ENCODE measurements at regions not wholly inside any gene's neighbourhood (a gene's known extent, or its start where the extent isn't known, plus 50 kb on each side); places are given as distances from the start of the nearest gene placed in this dataset.

DNA sequence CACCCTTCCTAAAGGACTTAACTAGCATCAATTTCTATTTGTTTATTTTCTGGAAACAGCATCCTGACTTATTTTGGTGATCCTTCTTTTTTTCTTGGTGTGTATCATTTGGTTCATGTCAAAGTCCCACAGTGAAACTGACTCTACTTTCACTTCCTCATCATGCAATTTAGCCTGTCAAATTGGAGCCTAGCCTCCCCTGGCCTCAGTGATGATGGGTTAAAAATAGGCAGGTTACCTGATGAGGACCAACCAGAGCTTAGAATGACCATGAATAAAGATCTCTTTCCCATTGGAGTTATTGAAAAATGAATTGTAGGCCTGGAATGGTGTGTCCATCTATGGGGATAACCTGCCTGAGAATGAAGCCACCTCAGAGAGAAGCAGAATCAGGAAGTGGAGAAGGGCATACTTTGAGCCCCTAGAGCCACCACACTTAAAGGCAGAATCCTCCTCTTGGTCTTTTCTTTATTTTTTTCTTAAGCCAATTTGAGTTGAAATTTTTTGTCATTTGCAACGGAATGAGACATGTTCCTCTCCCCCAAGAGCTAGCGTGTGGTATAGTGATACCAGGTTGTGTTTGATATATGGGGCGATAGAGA, 105.6 kb downstream of the BTBD3 start:
- DNase-seq = no peak

DNA sequence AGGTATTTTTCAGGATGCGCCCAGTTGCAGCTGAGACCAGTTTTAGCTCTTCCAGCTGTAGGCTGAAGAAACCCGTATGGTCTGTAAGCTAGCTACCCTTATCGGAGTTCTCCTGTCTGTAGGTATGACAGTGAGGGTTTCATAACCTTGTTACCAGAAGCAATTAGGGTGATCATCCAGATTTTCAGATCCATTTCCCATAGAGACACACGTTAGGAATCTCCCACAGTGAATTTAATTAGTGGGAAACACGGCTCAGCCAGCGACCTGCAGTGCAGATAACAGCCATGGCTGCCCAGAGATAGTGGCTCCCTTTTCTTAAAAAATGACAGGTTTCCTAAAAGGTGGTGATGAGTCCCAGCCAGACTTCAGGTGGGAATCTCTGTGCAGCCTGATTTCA, 111.1 kb downstream of the BTBD3 start:
- no peak for DNase-seq

DNA sequence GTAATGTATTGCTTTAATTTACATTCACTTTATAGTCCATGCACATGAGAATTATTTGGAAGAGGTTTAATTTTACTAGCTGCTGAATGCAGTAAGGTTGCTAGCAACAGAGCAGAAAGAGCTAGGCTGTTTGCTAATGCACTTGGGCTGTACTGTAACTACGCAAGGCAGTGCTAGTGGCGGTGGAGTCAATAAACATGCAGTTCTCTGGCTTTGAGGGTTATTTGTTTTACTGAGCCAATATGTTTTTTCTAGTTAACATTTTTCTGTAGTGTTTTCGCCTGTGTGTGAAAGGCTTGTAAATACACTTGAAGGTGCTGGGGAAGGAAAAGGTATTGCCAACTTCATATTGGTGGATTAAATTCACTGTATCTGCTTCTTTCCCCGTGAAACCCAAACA, 112.8 kb downstream of the BTBD3 start:
- no peak for DNase-seq

DNA sequence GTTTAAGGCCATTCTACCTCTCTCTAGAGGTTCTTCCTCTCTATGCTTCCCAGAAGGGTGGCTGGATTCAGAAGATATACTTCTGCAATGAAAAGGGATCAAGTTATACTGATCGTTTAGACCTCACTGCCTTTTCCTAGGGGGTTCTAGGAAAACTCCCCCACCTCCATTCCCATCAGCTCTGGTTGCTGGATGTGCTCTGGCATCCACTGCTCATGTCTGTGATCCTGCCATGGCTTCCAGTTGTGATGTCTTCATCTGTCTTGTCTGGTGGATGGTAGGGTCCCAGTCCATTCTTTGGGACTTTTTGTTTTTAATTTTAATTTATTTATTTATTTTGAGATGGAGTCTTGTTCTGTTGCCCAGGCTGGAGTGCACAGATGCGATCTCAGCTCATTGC, 118.4 kb downstream of the BTBD3 start:
- DNase-seq = no peak

DNA sequence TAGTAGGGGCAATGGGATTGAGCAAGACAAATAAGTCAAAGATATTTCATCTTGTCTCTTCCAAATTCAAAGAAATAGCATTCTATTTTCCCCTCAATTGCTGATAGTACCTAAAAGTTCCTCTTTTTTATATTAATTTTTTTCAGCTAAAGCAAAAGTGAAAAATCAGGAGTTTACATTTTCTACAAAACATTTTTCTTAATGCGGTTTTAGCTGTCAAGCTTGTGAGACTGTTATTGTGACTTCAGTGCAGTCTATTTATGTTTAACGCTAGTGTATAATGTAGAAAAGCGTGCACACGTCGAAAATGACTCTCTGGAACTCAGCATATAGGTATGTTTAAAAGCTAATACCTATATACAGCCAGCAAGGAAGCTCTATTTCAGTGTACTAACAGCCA, 119.8 kb downstream of the BTBD3 start:
- no peak for DNase-seq

DNA sequence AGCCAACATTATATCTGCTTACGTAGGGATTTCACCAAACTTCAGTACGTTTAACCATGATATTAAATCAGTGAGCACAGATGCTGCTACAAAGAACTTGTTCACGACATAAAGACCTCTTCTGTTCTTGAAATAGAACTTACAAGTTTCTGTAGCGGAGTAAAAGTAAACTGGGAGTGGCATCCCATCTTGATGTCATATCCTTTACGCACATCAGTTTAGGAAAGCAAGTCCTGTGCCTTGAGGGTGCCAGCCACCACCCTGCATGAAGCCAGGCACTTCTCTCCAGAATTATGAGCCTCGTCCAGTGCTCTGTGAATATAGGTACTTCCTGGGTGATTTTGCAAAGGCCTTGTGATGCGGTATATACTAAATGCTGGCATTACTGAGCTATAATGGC, 122.6 kb downstream of the BTBD3 start:
- no peak for DNase-seq

DNA sequence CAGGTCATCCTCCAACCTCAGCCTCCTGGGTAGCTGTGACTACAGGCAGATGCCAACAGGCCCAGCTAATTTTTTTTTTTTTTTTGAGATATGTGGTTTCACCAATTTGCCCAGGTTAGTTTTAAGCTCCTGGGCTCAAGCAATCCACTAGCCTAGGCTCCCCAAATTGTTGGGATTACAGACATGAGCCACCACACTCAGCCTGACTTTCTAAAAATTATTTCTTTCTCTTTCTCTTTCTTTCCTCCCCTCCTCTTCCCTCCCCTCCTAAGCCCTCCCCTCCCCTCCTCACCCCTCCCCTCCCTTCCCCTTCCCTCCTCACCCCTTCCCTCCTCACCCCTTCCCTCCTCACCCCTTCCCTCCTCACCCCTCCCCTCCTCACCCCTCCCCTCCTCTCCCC, 127.3 kb downstream of the BTBD3 start:
- DNase-seq = no peak

DNA sequence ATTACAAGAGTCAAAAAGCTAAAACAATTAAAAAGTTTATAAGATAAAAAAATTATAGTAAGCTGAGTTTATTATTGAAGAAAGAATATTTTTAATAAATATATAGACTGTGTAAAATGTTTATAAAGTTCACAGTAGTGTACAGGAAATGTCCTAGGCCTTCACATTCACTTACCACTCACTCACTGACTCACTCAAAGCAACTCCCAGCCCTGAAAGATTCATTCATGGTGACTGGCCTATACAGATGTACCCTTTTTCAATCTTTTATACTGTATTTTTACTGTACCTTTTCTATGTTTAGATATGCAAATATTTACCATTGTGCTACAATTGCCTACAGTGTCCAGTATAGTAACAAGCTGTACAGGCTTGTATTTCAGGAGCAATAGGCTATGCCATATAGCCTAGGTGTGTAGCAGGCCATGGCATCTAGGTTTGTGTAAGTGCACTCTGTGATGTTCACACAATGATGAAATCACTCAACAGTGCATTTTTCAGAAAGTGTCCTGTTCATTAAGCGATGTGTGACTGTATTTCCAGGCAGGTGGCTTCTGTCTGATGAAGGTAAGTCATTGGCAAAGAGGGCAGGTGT, 130.2 kb downstream of the BTBD3 start:
- no peak for DNase-seq

DNA sequence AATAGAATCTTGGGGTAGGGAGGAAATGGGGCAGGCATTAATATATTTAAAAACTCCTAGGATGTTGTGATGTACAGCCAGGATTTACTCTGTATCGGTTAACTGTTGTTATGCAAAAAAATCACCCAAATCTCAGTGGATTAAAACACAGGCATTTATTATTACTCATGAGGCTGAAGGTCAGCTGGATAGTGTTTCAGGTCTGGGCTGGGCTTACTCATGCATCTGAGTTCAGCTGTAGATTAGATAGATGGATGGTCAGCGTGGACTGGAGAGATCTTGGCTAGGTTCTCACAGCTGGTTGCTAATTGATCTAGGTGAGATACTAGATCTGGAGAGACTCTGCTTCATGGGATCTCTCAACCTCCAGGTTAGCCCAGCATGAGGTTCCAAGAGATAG, 131.4 kb downstream of the BTBD3 start:
- no peak for DNase-seq

DNA sequence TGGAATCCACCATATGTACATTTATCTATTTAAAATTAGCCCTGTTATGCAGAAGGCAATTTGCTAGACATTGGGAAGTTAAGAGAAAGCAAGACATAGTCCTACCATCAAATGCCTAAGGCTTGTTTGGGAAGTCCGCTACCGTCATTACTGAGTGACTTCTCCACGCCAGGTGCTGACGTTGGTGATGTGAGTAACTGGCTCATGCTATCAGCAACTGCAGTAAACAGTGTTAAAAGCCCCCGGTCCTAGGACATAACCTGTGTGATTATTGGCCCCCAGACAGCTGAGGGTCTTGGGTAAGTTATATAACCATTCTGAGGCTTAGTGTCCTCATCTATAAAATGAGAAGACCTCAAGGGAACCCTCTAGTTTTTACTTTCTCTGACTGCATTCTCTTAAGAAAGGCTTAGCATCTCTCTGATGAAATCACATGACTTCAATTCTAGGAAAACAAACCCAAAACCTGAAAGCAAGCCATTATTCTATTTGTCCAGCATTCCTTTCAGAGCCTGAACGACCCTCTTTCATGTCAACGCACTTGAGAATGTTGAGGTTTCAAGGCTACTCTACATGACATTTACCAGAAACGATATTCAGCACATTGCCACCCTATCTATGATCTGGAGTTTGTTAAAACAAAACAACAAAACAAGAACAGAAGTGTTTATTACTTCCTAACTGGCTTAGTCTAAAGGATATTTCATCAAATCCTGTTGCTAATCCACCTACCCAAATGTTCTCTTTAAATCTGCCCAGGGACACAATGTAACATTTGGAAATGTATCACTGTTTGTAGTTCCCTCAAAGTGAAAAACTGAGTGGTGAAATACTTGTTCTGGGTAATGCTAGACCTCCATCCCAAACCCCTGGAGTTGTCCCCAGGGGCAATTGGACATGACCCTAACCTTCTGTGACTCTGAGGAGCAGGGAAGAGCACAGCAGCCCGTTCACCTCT, 133.8 kb downstream of the BTBD3 start:
- no peak for DNase-seq

DNA sequence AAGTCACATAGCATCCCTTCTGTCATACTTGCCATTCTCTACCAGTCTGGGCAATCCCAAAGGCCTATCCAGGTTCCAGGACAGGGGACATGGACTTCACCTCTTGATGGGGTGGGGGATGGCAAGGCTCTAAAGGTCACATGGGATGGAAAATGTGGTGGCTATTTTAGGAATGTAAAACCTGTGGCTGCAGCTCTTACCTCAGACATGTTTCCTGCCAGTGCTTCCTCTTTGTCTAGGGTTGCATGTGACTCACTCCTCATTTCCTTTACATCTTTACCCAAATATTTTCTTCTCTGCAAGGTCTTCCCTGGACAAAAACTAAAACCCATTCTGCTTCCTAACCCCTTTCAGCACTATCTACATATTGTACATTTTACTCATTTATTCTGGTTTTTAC, 135.7 kb downstream of the BTBD3 start:
- peak; percentile 97 to 99 for DNase-seq

DNA sequence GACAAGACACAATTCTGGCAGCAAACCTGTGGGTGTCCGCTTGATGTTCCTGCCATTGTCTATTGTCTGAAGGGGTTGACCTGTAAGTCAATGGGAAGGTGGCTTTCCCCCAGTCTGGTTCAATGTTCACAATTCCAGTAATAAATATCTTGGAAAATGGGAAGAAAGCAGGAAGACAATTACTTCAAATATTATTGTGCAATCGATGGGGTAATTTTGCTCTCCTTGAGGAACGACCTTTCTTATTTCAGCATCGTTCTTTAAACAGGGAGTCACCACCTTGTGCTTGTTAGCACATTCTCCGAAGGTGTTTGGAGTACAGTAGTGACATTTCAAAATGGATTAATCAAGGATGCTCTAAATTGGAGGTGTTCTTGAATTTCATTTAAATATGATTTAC, 136.9 kb downstream of the BTBD3 start:
- DNase-seq = no peak

DNA sequence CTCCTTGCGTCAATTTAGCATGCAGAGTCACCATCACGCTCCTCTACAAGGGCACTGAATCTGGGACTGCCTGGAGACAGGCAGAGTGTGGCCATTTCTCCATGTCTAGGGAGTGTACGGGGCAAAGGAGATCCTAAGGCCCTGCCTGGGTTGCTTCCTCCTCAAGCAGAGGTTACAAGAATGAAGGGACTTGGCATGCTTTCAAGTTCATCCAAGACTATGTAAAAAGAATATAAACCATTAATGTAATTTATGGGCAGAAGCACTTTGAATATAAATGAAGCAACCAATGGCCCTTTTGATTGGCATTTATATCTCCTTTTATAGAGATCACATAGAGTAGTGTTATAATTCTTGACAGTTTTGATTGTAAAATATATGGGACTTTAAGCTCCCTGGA, 137.5 kb downstream of the BTBD3 start:
- DNase-seq = peak; percentile 17 to 23

DNA sequence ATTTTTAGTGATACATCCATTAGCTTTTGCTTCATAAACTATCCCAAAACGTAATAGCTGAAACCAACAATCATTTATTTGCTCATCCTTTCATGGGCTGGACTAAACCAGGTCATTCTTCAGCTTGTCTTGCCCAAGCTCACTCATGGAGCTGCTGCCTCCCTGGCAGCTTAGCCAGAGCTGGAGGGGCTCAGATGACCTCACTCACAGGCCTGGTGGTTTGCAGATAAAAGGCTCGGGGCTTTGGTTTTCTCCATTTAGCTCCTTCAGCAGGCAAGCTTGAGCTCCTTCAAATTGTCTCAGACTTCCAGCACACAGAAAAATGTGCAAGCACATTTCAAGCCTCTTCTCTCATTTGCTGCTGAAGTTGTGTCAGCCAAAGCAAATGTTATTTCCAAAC, 139.1 kb downstream of the BTBD3 start:
- no peak for DNase-seq

DNA sequence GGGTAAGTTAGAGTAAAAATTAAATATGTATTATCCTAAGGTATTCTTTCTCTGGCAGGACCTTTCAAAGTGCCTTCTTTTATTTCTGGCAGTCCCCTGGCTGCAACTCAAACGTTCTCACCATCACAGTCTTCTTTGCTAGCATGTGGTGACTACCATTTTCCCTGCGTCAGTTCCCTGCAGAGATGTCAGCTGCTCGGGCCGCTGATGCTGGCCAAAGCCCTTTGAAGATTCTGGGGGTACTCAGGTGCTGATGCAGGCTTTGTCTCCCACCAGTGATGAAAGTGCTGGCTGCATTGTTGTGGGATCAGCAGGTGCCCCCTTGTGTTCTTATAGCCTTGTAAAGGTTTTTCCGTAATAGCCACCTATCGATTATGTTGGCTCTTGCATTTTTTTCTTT, 140.1 kb downstream of the BTBD3 start:
- no peak for DNase-seq

DNA sequence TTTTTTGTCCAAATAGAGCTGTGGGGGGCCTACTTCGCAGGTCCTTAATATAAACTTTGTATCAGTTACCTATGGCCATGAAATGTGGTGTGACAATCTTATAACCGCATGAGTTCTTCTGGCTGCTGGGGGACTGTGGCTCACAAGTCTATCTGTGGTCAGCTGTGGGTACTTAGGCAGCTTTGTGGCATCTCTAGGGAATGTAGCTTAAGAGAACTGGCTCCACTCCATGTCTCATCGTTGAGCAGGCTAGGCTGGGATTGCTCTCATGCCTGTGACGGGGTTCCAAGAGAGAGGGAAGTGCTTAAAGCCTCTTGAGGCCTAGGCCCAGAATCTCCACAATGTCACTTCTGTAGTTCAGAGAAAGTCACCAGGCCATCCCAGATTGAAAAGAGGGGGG, 140.5 kb downstream of the BTBD3 start:
- no peak for DNase-seq

DNA sequence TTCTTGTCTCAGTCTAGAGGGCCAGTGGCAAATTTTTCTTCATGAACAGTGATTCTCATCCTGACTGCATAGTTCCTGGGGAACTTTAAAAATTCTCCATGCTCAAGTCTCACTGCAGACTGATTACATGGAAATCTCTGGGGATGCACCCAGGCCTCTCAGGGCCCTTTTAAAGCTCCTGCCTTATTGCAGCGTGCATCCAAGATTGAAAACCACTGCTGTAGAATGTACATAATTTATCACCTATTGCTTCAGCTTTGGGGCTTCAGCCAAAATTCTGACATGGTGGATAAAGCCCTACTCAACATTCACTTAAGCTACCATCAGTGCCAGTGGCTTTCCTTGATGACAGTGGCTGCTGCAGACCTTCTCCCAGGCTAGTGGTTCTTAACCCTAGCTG, 143.8 kb downstream of the BTBD3 start:
- DNase-seq = no peak

DNA sequence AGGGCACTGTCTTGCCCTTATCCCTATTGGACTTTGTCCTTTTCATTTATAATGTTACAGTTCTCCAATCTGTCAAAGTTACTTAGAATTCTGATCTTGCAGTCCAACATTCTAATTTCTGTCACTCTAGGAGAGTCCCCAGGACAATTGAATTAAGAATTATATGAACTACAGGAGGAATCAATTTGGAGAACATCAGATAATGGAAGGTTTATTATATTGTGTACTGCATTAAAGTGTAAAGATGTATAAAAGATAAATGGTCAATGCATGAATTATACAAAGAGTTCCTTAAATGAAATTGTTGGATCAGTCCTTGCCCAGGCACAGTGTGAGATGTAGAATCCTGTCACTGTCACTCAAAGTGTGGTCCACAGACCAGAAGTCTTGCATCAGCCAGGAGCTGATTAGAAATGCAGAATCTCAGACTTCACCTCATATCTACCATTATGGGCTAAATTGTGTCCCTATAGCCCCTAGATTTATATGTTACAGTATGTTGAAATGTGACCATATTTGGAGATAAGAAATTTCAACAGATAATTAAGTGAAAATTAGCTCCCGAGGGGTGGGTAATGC, 145.5 kb downstream of the BTBD3 start:
- no peak for DNase-seq

DNA sequence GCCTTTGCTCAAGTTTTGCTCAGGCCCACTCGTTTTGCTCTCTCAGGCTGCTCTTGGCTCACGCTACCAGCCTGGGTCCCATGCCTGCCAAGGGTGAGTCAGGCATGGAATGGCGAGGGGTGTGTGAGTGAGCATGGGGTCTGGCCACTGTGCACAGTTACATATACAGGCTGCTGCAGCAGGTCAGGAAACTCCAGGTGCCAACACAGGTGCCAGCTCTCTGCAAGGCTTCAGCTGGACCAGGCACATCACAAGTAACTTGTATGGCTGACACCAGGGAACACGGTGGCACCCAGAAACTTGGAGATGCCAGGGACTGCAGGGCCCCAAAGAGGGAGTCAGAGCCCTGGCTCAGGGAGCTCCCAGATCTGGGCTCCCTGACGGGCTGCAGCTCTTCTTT, 146.8 kb downstream of the BTBD3 start:
- no peak for DNase-seq

DNA sequence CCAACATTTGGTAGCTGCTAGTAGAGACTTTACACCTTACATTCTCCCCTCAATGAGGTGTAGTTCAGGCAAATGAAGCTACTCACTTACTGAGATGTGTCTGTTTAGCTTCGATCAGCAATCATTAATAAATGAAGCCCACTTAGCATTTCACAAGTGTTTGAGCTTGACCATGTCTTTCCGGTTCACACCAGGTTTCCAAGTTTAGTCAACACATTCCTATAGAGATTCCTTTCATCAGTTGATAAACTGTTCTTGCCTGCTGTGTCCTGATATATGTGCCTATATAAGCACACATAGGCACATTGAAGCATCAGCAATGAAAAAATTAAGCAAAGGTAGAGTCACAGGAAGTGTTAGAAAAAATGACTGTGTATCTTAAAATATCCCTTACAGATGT, 150.0 kb downstream of the BTBD3 start:
- DNase-seq = no peak

DNA sequence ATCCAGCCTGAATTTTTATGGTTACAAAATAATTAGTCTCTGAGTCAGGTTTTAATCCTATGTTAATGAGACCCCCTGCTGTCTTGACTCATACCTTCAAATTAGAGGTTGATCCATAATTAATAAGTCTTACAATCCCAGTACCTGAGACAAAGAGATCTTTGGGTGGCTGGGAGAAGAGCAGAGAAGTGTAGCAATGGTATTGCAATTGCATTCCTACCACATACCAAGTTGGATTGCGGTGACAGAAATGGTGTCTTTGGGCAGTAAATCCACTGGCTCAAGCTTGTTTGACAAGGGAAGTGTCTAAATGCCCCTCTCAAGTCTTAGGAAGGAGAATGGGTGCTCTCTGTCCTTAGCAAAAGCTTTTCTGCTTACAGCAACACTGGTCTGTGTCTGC, 150.4 kb downstream of the BTBD3 start:
- DNase-seq = no peak

DNA sequence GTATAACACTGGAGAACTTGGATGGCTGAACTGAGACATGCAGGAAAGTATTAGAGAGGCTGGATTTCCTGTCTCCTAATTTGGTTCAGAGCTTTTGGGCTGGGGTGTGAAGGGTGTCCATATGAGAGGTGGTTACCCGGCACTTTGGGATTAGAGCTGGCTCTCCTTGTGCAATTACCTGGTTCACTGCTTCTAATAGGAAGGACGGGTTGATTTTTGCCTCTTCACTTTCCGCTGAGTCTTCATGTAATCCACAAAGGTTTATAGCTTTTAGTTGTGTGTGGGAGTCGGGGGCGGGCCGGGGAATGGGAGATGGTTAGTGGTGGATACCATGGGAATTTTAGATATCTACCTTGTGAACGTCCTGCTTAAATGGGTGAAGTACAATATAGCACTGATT, 151.5 kb downstream of the BTBD3 start:
- no peak for DNase-seq

DNA sequence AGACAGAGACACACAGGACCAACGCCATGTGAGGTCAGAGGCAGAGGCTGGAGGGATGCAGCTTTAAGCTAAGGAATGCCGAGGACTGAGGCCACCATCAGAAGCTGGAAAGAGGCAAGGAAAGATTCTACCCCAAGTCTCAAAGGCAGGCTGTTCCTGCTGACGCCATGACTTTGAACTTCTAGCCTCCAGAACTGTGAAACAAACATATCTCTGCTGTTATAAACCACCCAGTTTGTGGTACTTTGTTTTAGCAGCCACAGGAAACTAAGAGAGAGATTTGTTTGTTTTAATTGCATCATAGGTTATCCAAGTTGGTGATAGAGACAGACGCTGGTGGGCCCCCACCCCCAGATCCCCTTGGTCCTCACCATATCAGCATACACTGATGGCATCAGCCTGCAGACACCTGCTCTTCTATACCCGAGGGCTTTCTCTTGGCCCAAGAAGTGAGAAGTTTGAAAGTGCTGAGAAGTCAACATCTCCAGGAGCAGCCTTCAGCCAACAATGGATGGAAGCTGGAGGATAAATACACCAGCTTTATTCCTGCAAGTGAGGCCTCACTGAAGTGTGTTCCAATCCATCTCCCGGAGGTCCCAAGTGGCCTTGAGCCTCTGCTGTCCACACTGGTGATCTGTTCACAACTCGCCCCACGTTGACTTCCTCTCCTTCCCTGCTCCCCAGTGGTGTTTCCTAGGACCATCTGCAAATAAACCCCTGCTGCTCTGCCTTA, 154.7 kb downstream of the BTBD3 start:
- DNase-seq = no peak
